GM18499 (cell line): ENCODE measurements at regions not wholly inside any gene's neighbourhood (a gene's known extent, or its start where the extent isn't known, plus 50 kb on each side); places are given as distances from the start of the nearest gene placed in this dataset.

Experiments
- ATAC-seq: cut with Tn5 transposase; IDR thresholded peaks from one replicate; pipeline ENCODE4 v1.9.1; 2021; ENCODE audit warnings: moderate number of reproducible peaks; ENCODE audit not compliant: insufficient read depth, unreplicated experiment

DNA sequence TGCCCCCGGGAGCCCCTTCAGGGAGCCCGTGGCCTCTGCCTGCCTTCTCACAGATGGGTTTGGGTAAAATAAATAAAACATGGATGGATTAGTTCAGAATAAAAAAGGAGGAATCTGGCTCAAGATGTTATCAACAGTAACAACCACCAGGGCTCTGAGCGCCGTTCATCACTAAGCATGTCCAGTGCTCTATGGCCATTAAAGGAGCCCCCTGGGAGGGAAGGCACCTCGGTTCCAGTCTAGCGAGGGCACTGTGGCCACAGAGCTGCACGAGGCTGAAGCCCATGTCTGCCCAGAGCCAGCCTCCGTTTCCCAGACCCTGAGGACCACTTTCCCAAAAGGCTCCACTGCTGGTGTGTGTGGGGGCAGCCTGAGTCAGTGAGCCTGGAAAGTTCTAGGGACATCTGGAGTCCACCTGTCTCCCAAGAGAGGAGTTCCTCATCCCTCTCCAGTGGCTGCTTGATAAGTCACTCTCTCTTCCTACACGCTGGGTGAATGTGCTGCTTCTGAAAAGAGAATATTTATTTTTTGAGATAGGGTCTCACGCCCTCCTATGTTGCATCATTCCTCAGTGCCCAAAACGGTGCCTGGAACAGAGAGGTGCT, 614.6 kb downstream of the TBC1D22A start:
- ATAC-seq, result no peak

DNA sequence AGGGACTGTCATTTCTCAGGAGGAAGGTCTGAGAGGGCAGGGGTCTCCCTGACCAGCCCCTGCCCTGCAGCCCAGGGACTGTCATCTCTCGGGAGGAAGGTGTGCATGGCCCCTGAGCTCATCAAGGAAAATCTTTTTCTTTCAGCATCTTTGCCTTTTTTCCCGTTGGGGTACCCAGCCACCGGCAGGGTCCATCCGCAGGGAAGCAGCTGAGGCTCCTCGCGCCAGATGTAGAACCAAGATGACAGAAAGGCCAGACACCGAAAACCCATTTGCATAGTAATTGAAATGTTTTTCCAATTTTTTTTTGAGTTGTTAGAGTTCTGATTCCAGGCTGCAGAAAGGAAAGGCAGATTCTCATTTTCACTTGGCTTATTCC, 613.9 kb downstream of the TBC1D22A start:
- no peak for ATAC-seq

DNA sequence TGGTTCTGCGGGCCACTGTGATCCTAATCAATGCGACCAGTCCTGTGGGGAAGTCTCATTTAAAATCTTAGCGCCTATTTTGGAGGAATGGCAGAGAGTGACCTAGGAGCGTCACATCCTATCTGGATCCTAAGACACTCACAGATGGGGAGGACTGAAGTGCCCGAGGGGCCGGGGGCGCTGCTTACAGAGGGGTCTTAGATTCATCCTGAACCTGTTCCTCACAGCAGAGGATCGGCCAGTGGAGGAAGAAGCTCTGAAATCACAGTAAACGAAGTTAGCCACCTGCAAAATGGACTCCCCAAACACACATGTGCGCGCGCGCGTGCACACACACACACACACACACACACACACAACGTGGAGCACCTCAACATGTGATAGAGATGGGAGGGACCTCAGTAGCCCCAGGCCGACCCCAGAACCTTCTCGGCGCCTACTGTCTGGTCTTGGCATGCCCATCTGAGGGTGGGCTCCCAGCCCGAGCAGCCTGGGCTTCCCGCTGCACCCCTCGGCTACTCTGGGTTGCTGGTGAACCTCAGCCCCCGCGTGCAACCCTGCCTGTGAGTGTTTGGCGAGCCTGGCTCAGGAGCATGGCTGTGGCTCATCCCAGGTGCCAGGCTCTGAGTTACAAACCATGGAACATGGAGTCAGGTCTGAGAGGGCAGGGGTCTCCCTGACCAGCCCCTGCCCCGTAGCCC, 613.3 kb downstream of the TBC1D22A start:
- ATAC-seq, result no peak

DNA sequence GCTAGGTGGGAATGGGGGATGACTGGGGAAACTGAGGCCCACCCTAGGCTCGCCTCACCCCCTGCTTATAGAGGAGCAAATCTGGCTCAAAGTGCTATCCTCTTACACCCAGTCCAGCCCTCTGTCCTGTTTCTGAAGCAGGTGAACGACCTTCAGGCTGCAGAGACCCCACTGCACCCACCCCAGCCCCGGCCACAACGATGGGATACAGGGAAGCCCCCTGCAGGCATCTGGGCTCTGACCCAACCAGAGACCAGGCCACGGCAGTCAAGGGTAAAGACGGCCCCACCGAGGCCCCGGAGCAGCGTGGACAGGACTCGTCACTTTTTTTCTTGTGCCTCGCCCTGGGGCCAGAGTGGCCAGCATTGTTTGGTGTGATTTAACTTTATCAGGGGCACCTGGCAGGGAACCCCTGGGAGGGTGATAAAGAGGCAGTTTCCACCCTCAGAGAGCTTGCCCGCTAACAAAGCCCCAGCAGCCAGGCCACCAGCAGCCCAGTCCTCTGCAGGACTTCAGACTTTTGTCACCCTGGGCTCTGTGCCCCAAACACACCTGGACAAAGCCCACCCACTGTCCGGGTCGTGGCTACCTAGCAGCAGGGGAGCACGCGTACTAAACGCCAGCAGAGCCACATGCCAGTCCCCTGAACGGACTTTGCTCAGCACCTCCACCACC, 612.6 kb downstream of the TBC1D22A start:
- ATAC-seq, result no peak

DNA sequence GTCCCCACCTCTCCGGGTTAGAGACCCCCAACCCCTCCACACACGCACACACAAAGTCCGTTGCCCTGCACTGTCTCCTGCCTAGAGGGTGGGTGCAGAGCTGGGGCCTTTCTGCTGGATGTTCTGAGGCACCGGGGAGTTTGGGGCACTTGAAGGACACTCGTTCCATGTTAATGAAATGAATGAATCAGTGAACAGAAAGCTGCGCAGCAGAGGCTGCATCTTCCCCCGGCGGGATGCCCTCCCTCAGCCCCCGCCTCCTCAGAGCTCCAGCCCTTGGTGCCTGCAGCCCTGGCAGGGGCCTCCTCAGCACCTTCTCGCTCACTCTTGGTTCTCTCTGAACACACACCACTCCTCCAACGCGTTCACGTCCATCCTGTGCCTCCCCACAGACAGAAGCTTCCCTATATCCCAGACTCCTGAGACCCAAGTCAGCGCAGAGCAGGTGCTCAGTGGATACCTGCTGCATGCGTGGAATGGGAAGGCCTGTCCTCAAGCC, 611.9 kb downstream of the TBC1D22A start:
- ATAC-seq, result no peak

DNA sequence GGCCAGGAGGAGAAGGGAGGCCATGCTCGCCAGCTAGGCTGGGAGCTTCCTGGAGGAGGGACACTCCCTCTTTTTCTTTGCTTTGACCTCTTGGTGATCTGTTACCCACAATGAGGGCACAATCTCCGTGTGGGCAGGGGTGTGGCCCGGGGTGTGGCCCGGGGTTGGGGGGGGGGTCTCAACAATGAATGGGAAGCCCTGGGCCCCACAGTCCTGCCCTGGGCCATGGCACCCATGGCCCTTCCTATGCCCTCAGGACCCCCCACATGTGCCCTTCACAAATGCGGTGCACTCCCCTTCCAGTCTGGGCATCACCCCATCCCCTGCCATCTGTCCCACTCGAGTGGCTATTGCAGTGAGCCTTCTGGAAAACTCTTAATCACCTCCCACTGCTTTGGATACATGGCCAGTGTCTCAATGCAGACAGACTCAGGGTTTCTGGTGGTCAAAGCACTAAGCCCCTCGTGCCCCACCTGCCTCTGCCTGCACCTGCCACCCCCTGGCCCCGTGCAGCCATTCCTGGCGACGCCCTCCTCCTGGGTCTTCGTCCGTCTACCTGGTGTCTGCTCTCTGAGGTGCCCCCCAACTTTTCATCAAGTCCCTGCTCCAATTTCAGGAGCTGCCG, 611.3 kb downstream of the TBC1D22A start:
- no peak for ATAC-seq

DNA sequence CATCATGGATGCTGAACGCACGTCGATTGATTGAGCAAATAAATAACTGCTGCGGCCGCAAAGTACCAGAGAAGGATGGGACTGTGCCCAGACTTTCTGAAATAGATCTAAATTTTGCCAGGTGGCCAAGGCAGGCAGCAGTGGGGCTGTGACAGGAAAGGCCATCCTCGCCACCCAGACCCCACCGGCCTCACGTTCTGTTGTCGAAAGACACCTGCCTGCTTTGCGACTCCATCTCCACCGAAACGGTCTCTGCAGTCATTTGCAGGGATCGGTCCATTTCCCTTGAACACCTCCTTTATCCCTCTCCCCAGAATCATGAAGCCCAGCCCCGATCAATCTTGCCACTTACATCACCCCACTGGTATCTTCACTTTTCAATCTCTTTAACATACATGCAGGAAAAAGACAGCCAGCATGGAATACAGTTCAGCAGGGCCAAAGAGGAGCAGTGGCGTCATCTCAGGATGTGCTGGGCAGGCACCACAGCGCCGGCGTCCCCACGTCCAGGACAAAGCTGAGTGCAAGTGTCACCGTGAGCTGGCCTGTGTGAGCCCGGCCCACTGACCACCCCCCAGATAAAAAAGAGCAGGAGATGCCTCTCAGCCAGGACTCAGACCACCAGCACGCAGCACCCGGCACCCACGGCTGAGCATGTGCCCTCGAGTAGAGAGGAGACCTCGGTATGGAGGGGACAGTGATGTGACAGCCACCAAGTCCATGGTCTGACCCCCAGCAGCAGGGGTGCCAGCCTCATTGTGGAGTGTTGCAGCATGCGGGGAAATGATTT, 610.3 kb downstream of the TBC1D22A start:
- no peak for ATAC-seq

DNA sequence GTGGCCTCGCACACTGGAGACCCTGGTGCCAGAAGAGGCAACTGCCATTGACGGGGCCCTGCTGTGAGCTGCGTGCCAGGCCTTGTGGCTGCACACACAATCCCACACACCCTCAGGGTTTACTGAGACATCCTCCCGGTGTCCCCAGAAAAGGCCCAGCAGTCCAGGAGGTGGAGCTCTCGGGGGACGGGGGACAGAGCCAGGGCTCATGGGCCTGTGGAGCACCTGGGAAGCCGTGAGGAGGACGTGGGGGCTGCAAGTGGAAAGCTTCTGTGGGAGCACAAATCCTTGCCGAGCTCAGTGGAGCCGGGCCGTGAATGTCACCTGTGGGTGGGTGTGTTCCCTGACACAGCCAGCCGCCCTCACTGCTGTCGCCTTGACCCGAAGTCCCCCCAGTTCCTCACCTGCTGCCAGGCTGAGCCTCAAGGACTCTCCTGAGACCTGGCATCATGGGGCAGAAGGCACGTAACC, 609.7 kb downstream of the TBC1D22A start:
- no peak for ATAC-seq

DNA sequence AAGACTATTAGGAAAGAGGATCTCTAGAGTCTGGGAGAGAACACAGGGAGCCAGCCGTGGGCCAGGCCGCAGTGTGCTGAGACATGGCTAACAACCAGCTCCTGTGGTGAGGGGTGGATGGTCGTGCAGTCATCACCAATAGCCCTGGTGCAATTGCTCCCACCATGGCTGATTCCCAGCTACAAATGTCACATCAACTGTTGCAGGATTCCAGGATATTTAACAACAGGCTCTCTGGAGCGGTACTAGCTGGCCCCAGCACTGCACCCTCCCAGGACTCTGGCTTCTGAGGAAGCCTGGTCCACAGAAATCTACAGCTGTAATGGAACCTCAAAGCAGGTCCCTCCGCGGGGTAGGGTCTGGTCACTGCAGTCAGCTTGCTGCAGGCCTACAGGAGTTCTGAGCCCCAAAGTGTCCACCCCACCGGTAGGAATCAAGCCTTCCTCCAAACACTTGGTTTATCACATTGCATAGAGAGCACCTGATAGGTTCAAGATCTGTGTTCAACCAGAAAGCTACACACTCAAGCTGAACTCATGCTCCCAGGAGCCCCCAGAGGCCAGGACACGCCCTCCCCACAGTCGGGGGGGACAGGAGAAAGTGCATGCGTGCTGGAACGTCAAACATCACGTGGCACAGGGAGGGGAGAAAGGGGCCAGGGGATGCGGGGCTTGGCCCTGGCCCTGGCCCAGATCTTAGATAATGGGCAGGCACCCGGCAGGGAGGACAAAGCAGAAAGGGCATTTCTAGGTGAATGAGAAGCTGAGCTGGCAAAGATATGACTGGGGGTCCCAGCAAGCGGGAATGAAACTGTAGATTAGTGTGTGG, 609.0 kb downstream of the TBC1D22A start:
- ATAC-seq, result no peak

DNA sequence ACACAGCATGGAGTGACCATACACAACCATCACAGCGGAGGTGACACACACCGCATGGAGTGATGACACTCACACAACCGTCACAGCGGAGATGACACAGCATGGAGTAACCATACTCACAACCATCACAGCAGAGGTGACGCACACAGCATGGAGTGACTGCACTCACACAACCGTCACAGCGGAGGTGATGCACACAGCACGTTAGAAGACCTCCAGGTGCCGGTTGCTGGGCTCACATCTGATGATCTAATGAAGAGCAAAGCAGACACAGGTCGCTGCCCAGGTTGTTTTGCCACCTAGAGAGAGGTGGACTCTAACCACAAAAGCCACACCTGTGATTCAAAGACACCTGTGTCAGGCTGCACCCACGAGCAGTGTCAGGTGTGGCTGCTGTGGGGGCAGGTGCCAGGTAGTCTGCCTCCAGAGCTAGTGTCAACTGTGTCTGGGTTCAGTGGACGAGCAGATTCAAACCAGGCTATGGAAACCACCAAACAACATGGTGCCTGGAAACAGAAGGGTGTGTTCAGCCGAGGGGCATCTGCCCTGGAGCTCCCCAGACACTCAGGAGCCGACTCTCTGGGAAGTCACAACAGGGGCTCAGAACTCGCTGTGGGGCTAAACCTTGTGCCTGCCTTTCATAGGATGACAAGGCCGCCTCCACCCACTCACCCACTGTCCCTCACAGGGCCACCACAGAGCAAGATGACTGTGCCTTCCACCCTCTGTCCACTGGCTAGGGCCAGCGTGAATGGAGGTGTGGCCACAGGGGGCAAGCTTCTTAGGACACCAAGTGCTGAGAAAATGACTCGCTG, 608.2 kb downstream of the TBC1D22A start:
- ATAC-seq, result no peak

DNA sequence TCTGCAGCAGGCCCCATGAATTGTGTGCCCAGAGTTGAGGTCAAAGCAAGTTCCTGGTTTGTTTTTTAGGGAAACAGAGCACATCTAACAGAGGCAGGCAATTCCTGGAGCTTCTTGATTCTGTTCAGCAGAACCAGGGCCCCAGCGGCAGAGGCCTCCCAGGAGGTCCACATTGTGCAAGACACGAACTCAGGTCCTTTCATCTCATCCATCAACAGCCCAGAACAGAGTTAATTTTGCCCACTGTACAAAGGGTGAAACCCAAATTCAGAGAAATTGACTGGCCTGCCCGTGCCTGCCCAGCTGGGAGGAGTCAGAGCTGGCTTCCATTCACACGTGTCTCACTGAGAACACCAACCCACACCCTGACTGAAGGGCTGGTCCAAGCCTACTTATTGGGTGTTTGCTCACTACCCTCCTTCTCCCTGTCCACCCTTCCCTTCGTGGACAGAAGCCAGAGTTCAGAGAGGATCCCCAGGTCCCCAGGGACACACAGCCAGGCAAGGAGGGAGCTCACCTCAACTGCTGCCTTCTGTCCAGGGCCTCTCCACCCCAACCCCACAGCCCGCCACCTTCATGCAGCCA, 607.1 kb downstream of the TBC1D22A start:
- no peak for ATAC-seq

DNA sequence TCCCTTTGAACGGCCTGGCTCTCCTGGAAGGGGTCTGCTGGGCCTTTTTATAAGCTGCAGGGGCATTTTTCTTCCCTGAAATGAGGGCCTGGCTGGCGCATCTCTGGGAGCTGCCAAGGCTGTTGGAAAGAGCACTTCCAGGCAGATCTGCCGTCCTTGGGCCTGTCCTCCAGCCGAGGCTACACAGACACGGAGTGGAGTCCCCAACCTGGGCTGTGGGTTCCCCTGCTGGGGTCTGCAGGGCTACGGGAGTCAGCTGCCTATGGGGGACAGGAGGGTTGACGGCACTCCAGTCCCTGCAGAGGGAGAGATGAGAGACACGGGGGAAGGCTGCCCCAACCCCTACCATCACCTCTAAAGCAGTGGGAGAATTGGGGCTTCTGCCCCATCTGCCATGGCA, 606.6 kb downstream of the TBC1D22A start:
- ATAC-seq, result no peak

DNA sequence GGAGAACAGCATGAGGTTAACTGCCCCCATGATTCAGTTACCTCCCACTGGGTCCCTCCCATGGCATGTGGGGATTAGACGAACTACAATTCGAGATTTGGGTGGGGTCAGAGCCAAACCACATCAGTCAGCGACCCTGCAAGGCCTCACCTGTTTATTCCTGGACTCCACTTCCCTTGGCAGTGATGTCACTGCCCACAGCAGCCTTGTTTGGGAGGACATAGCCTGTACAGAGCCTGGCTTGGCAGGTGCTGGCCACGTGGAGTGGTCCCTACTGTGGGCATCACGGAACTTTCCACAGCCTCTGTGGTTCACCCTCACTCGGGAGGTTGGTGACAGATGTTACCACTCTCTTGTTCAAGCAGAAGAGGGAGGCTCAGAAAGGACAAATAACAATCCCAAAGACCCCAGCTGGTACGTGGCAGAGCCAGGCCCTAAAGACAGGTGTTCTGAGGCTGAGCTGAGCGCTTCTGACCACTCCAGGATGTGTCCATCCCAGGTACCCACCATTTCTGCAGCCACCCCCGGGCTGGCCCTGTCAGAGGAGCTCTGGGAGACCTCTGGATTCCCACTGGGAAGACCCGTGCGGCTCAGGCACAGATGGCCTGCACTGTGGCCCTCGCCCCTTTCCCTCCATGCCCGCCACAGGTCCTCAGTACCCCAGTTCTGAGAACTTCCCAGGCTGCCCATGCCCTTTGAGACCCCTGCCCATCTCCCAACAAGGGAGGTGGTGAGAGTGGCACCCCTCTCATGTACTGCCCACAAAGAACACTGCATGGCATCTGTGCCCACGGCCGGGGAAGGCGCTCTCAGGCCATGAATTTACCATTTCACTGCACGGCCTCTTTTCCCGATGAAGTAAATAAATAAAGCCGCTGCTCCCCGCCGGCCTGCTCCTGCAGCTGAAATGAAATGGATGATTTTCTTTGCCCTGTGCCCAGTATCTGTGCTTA, 605.8 kb downstream of the TBC1D22A start:
- no peak for ATAC-seq

DNA sequence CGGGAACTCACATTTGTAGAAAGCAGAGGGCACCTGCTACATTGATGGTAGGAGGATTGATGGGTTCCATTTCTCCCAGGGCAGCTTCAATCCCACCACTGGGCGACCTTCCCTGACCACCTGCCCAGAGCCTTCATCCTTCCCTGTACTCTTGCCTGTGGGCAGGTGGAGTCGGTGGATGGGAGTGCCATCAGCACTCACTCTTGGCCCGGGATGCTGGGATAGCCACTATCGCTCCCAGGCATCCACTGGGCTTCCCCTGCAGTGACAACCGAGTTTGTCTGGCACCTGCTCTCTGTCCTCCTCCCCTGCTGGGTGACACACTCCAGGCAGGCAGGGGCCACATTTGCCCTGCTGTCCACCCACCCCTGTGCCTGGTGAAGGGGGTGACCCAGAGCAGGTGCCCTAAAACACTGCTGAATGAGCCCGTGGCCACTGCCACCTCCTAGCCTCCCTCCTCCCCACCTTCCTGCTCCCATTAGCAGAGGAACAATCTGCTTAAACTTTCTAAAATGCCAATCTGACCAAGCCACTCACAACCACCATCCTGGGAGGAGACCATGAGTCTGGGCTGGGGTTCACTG, 604.7 kb downstream of the TBC1D22A start:
- no peak for ATAC-seq

DNA sequence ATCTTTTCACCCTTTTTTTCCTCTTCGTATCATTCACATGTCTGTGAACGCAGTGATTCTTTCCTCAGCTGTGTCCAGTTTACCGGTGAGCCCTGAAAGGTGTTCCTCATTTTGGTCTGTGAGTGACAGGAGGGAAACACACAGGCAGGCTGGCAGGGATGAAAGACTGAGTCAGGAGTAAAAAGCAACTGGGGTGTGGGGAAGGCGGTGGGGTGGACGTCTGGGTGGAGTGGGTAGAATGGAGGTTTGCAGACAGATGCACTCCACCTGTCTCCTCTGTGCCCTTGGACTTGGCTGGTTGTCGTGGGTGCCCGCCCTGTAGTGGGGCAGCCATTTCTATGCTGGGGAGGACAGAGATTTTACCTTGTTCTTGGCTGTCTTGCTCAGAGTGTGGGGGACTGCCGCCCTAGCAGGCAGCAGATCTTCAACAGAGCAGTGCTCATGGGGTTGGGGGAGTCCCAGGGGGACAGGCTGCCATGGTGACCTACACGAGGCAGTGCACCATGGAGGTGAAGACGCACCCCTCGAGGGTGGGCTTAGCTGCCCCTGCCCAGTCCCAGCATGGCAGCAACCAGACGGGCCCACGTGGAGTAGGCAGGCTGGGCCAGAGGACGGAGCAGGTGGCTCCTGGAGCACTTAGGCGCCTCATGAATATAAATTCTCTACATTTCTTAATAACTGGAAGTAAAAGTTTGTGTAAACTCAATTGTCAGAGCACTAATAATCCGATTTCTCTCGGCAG, 603.7 kb downstream of the TBC1D22A start:
- ATAC-seq, result no peak

DNA sequence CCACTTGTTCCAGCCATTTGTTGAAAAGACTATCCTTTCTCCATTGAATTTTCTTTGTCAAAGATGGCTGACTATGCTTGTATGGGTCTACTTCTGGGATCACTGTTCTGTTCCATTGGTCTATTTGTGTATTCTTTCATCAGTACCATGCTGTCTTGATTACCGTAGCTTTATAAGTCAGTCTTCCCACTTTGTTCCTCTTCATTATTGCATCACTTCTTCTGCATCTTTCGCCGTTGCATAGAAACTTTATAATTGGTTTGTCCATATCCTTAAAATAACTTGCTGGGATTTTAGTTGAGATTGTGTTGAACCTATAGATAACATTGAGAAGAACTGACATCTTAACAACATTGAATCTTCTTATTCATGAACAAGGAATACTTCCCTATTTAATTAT, 598.8 kb downstream of the TBC1D22A start:
- ATAC-seq, result no peak
